ENCODE measurements at regions not wholly inside any gene's neighbourhood (a gene's known extent, or its start where the extent isn't known, plus 50 kb on each side); places are given as distances from the start of the nearest gene placed in this dataset.

GRCh38 chr13:61294467-61295191 is 121.0 kb downstream of the PCDH20 start:
- no peak for TF ChIP-seq POLR2A (IDR thresholded peaks at IDR 0.05)
- no peak for TF ChIP-seq CTCF (IDR thresholded peaks at IDR 0.05)

Data from tibial nerve (tissue), 3 donors.